Uterus (tissue), 2 donors: ENCODE measurements at regions not wholly inside any gene's neighbourhood (a gene's known extent, or its start where the extent isn't known, plus 50 kb on each side); places are given as distances from the start of the nearest gene placed in this dataset.

Source experiments
- POLR2A ChIP-seq, 2 donors: fragments of 450-650 bp; IDR thresholded peaks; one replicate each; pipeline ENCODE4 v1.6.1; 2016; ENCODE audit warnings: antibody characterized with exemption in 2 of 2, mild to moderate bottlenecking in 1 of 2, moderate library complexity in 1 of 2
- TF ChIP-seq, protein P1 (sequence below), 4 experiments: fragments of 200-600 bp in 2 of 4; fragments of 450-650 bp in 2 of 4; sonication (generic) in 2 of 4; IDR thresholded peaks; one replicate each; pipeline ENCODE4 v1.5.1; 2016 to 2019; ENCODE audit warnings: antibody characterized with exemption in 4 of 4, mild to moderate bottlenecking in 2 of 4, moderate library complexity in 1 of 4

DNA sequence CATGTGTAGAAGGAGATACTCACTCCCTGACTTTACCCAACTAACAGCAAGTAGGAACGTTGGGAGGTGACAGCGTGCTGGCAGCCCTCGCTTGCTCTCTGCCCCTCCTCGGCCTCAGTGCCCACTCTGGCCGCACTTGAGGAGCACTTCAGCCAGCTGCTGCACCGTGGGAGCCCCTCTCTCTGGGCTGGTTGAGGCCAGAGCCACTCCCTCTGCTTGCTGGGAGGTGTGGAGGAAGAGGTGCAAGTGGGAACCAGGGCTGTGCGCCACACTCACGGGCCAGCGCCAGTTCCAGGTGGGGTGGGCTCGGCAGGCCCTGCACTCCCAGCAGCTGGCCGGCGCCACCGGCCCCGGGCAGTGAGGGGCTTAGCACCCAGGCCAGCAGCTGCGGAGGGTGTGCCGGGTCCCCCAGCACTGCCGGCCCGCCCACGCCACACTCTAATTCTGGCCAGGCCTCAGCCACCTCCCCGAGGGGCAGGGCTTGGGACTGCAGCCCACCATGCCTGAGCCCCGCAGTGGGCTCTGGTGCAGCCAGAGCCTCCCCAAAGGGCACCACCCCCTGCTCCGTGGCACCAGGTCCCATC is 68.4 kb upstream of the FRMD4B start:
- TF ChIP-seq, protein P1, sequence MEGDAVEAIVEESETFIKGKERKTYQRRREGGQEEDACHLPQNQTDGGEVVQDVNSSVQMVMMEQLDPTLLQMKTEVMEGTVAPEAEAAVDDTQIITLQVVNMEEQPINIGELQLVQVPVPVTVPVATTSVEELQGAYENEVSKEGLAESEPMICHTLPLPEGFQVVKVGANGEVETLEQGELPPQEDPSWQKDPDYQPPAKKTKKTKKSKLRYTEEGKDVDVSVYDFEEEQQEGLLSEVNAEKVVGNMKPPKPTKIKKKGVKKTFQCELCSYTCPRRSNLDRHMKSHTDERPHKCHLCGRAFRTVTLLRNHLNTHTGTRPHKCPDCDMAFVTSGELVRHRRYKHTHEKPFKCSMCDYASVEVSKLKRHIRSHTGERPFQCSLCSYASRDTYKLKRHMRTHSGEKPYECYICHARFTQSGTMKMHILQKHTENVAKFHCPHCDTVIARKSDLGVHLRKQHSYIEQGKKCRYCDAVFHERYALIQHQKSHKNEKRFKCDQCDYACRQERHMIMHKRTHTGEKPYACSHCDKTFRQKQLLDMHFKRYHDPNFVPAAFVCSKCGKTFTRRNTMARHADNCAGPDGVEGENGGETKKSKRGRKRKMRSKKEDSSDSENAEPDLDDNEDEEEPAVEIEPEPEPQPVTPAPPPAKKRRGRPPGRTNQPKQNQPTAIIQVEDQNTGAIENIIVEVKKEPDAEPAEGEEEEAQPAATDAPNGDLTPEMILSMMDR (IDR thresholded peaks at IDR 0.05) = no peak
- TF ChIP-seq POLR2A (IDR thresholded peaks at IDR 0.05) = no peak
